Fibroblast of lung (primary cell): ENCODE measurements at regions not wholly inside any gene's neighbourhood (a gene's known extent, or its start where the extent isn't known, plus 50 kb on each side); places are given as distances from the start of the nearest gene placed in this dataset.

ENCODE experiments used
- CTCF ChIP-seq, 2 donors: IDR thresholded peaks in 1 of 2; conservative IDR thresholded peaks in 1 of 2; 1 replicate in 1 of 2; 2 replicates in 1 of 2; pipeline ENCODE4 v1.5.1; 2011 to 2012; ENCODE audit warnings: low read length in 2 of 2, control low read depth in 1 of 2, inconsistent platforms in 1 of 2, low read depth in 1 of 2, mild to moderate bottlenecking in 1 of 2
- EZH2 ChIP-seq: IDR thresholded peaks from 2 replicates; pipeline ENCODE4 v1.5.1; 2012; ENCODE audit warnings: low read length, control low read depth, mild to moderate bottlenecking; ENCODE audit errors: missing control alignments

GRCh38 chr3:82498186-82498585, 736.7 kb upstream of the GBE1 start:
- no peak for TF ChIP-seq CTCF (conservative IDR thresholded peaks at IDR 0.05 in 1 of 2, IDR thresholded peaks at IDR 0.05 in 1 of 2; ENCODE audit: low read depth in 1 of 2, low read length in 2 of 2)
- TF ChIP-seq EZH2: no peak
